NB4 (cell line): ENCODE measurements at regions not wholly inside any gene's neighbourhood (a gene's known extent, or its start where the extent isn't known, plus 50 kb on each side); places are given as distances from the start of the nearest gene placed in this dataset.
"Not testable (repeated sequence)": the region's sequence is repeated elsewhere in the genome, so short reads cannot be mapped to it uniquely, and the experiment has no call there.

Experiments used
- DNase-seq: peaks from one replicate; pipeline ENCODE4 v3.0.0; 2010; ENCODE audit warnings: low read depth
- H3K4me3 ChIP-seq: one replicate; pipeline ENCODE4 v1.5.1; 2011; ENCODE audit warnings: mild to moderate bottlenecking, low read depth, low read length, moderate library complexity
- MYC ChIP-seq: IDR thresholded peaks from 2 replicates; pipeline ENCODE4 v1.6.1; 2011; ENCODE audit warnings: low read depth, low read length
- POLR2A ChIP-seq: IDR thresholded peaks from 2 replicates; pipeline ENCODE4 v1.6.1; 2011; ENCODE audit warnings: mild to moderate bottlenecking; ENCODE audit not compliant: insufficient read length; ENCODE audit errors: extremely low read depth
- TF ChIP-seq, protein P1 (sequence below): IDR thresholded peaks from 2 replicates; pipeline ENCODE4 v1.6.1; 2011; ENCODE audit warnings: low read depth, low read length
- TF ChIP-seq, protein P2 (sequence below): IDR thresholded peaks from one replicate; pipeline ENCODE4 v1.5.1; 2012; ENCODE audit warnings: low read depth, low read length

DNA sequence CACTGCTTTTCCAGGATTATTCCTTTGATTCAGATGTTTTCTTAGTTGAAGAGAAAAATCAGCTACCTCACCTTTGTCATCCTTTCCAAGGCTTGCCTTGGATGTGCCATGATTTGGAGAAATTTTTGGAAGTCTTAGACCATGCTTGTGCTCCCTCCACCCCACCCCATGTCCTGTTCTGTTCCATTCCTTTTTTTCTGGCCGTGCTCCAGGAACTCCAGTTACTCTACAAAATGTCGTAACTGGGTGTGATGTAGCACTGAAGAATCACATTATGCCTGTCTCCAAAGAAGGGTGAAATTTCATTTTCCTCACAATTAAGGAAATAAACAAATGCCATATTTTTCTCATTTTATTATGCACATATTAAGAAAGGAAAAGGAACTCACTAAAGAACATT is 217.8 kb upstream of the ZRANB2 start:
- H3K4me3 ChIP-seq, result no peak overlapping the region
- TF ChIP-seq POLR2A, result no peak
- no peak for TF ChIP-seq MYC
- TF ChIP-seq, protein P1, sequence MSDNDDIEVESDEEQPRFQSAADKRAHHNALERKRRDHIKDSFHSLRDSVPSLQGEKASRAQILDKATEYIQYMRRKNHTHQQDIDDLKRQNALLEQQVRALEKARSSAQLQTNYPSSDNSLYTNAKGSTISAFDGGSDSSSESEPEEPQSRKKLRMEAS, result no peak
- TF ChIP-seq, protein P2, sequence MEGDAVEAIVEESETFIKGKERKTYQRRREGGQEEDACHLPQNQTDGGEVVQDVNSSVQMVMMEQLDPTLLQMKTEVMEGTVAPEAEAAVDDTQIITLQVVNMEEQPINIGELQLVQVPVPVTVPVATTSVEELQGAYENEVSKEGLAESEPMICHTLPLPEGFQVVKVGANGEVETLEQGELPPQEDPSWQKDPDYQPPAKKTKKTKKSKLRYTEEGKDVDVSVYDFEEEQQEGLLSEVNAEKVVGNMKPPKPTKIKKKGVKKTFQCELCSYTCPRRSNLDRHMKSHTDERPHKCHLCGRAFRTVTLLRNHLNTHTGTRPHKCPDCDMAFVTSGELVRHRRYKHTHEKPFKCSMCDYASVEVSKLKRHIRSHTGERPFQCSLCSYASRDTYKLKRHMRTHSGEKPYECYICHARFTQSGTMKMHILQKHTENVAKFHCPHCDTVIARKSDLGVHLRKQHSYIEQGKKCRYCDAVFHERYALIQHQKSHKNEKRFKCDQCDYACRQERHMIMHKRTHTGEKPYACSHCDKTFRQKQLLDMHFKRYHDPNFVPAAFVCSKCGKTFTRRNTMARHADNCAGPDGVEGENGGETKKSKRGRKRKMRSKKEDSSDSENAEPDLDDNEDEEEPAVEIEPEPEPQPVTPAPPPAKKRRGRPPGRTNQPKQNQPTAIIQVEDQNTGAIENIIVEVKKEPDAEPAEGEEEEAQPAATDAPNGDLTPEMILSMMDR, result no peak
- DNase-seq, result no peak

DNA sequence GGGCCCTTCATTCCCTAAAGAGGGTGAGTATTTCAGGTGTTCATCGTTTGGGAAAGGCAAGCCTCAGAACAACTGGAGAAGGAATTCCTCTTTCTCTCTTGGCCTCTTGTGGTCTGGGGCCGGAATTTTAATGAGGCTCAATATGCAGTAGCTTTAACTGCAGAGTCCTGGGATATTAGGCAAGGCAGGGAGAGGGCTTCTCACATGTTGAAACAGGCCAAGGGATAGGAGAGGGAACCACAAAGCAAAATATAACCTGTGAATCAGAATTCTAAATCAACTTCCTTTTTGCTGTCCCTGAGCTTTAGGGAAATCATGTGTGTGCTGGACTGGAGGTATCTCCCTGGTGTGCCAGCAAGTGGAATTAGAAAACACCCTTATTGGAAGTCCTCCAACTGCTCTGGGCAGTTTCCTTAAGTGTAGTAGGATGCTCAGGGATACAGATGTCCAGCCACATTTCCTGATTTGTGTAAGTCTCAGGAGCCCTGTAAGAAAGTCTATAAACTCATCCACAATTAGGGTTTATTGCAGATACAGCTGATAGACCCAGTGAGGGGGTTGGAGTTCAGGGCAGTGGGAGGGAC is 215.8 kb upstream of the ZRANB2 start:
- TF ChIP-seq, protein P2, result no peak
- TF ChIP-seq MYC (no peak), POLR2A (no peak)
- TF ChIP-seq, protein P1, result no peak

DNA sequence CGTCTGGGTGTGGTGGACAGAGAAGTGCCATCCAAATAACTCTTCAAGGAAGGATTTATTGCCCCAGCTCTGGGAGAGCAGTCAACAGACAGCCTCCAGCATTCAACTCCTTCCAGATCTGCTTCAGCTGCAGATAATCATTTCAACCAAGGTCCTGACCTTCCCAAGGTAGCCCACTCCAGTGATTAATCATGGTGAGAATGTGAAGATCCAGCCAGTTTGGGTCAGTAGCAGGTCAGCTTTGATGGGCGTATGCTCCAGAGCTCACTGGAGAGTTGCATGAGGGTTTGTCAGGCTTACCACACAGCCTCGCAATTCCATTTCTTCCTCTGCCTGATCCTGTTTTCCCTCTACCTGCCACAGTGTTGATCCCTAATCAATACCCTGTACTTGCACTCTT is 214.5 kb upstream of the ZRANB2 start:
- DNase-seq, result no peak
- H3K4me3 ChIP-seq, result no peak overlapping the region
- TF ChIP-seq, protein P2, result no peak
- TF ChIP-seq, protein P1, result no peak
- TF ChIP-seq MYC, result no peak
- TF ChIP-seq POLR2A, result no peak

More for the DNA sequence above, 215.8 kb upstream of the ZRANB2 start:
- no peak overlapping the region for H3K4me3 ChIP-seq
- DNase-seq, result no peak

DNA sequence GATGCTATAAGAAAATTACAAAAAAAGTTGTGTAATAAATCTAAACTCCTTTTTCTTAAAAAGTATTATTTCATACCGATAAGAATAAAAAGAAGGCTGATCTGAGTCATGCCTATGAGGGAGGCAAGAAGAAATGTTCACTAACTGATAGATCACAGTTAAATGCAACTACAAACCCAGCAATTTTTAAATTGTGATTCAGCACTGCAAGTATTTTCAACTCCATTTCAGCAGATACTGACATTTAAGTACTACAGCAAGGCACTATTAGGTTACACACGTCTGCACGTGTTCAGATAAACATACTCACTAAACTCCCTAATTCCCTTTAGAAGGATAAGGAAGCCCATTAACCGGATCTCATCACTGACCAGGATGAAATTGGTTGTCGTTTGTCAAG is 213.3 kb upstream of the ZRANB2 start:
- DNase-seq, result no peak
- H3K4me3 ChIP-seq, result no peak overlapping the region
- TF ChIP-seq, protein P1, result no peak
- TF ChIP-seq, protein P2, result no peak
- TF ChIP-seq MYC, result no peak
- no peak for TF ChIP-seq POLR2A

DNA sequence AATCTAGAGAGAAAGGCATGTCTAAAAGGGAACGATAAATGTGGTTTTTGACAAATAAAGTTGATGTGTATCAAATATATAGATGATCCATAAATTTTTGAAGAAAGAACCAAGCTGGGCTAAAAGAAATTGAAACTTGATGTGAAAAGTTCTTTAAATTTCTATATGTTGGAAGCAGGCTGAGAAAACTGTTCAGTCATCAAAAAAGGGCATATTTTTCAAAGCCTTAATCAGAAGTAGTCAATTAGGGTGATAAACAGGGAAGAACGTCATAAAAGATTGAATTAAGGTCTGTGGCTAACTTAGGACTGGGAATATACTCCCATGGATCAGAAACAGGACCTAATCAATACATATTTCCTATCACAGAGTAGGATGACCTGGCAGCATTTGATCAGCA is 211.4 kb upstream of the ZRANB2 start:
- DNase-seq, result no peak

DNA sequence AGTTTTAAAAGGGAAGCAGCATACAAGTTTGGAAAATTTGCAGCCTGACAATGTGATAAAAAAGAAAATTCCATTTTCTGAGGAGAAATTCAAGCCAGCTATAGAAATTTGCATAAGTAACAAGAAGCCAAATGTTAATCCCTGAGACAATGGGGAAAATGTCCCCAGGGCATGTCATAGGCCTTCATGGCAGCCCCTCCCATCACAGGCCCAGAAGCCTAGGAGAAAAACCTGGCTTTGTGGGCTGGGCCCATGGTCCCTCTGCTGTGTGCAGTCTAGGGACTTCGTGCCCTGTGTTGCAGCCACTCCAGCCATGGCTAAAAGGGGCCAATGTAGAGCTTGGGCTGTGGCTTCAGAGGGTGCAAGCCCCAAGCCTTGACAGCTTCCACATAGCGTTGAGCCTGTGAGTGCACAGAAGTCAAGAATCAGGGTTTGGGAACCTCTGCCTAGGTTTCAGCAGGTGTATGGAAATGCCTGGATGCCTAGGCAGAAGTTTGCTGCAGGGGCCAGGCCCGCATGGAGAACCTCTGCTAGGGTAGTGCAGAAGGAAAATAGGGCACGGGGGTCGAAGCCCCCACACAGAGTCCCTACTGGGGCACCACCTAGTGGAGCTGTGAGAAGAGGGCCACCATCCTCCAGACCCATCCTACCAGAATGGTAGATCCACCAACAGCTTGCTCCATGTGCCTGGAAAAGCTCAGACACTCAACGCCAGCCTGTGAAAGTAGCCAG is 209.8 kb upstream of the ZRANB2 start:
- not testable (repeated sequence) for DNase-seq, H3K4me3 ChIP-seq

More for the DNA sequence above, 211.4 kb upstream of the ZRANB2 start:
- H3K4me3 ChIP-seq, result no peak overlapping the region
- TF ChIP-seq, protein P1, result no peak
- no peak for TF ChIP-seq POLR2A
- TF ChIP-seq MYC, result no peak
- TF ChIP-seq, protein P2, result no peak
